MM.1S (cell line): ENCODE measurements at regions not wholly inside any gene's neighbourhood (a gene's known extent, or its start where the extent isn't known, plus 50 kb on each side); places are given as distances from the start of the nearest gene placed in this dataset.

ENCODE experiments used
- DNase-seq: peaks from one replicate; pipeline ENCODE4 v3.0.0-alpha.2; 2015
- H2AFZ ChIP-seq: fragments of 300-600 bp; sonication (generic); 2 replicates; pipeline ENCODE4 v1.6.0; 2016; ENCODE audit warnings: antibody characterized with exemption, low read length
- H3F3A ChIP-seq: fragments of 300-600 bp; sonication (generic); 2 replicates; pipeline ENCODE4 v1.6.1; 2016; ENCODE audit warnings: mild to moderate bottlenecking, antibody characterized with exemption, low read length, moderate library complexity, mixed read lengths; ENCODE audit not compliant: insufficient read depth
- H3K27ac ChIP-seq: fragments of 300-600 bp; sonication (generic); 2 replicates; pipeline ENCODE4 v1.5.1; 2016; ENCODE audit warnings: mild to moderate bottlenecking, low read length
- H3K27me3 ChIP-seq: fragments of 300-600 bp; sonication (generic); replicated peaks from 2 replicates; pipeline ENCODE4 v1.6.0; 2016; ENCODE audit warnings: low read length; ENCODE audit not compliant: insufficient read depth
- H3K36me3 ChIP-seq: fragments of 300-600 bp; sonication (generic); replicated peaks from 2 replicates; pipeline ENCODE4 v1.6.1; 2016; ENCODE audit warnings: mild to moderate bottlenecking, low read length, mixed read lengths; ENCODE audit not compliant: insufficient read depth
- H3K4me1 ChIP-seq: fragments of 300-600 bp; sonication (generic); 2 replicates; pipeline ENCODE4 v1.6.1; 2016; ENCODE audit warnings: low read length, mixed read lengths
- H3K4me2 ChIP-seq: fragments of 300-600 bp; sonication (generic); 2 replicates; pipeline ENCODE4 v1.6.0; 2016; ENCODE audit warnings: low read depth, low read length
- H3K4me3 ChIP-seq: fragments of 300-600 bp; sonication (generic); 2 replicates; pipeline ENCODE4 v1.5.1; 2016; ENCODE audit warnings: low read length, mixed read lengths
- H3K79me2 ChIP-seq: fragments of 300-600 bp; sonication (generic); 2 replicates; pipeline ENCODE4 v1.6.1; 2016; ENCODE audit warnings: mixed run types, low read length, mixed read lengths
- H3K9ac ChIP-seq: fragments of 300-600 bp; sonication (generic); 2 replicates; pipeline ENCODE4 v1.6.1; 2016; ENCODE audit warnings: low read length, mixed read lengths
- H3K9me2 ChIP-seq: fragments of 300-600 bp; sonication (generic); replicated peaks from 2 replicates; pipeline ENCODE4 v1.6.1; 2016; ENCODE audit warnings: mild to moderate bottlenecking, low read length, mixed read lengths; ENCODE audit not compliant: insufficient read depth
- H3K9me3 ChIP-seq: fragments of 300-600 bp; sonication (generic); replicated peaks from 2 replicates; pipeline ENCODE4 v1.6.1; 2016; ENCODE audit warnings: mild to moderate bottlenecking, low read length, mixed read lengths; ENCODE audit not compliant: insufficient read depth
- H4K20me1 ChIP-seq: fragments of 300-600 bp; sonication (generic); 2 replicates; pipeline ENCODE4 v1.6.1; 2016; ENCODE audit warnings: mild to moderate bottlenecking, low read length, moderate library complexity, mixed read lengths; ENCODE audit not compliant: insufficient read depth
- CTCF ChIP-seq: fragments of 300-600 bp; sonication (generic); IDR thresholded peaks from 2 replicates; pipeline ENCODE4 v1.5.1; 2016; ENCODE audit warnings: antibody characterized with exemption, low read length, mixed read lengths
- EZH2 ChIP-seq: fragments of 300-600 bp; sonication (generic); optimal IDR thresholded peaks from 2 replicates; pipeline ENCODE3; 2017; ENCODE audit warnings: low read depth, mild to moderate bottlenecking, antibody characterized with exemption, low read length, mixed read lengths
- EZH2phosphoT487 ChIP-seq: fragments of 300-600 bp; sonication (generic); IDR thresholded peaks from 2 replicates; pipeline ENCODE4 v1.6.1; 2018; ENCODE audit warnings: antibody characterized with exemption, low read length

GRCh38 chr20:43287637-43288036 is 97.9 kb upstream of the PTPRT start:
- no peak for TF ChIP-seq EZH2
- no peak for TF ChIP-seq CTCF
- TF ChIP-seq EZH2phosphoT487 = no peak
- H3F3A ChIP-seq = no peaks in the 10 kb centered on the region
- no peak overlapping the region for H2AFZ ChIP-seq
- H4K20me1 ChIP-seq = no peaks in the 10 kb centered on the region
- no peaks in the 10 kb centered on the region for H3K36me3 ChIP-seq
- H3K4me1 ChIP-seq = no peaks in the 10 kb centered on the region
- no peaks in the 10 kb centered on the region for H3K9me2 ChIP-seq
- DNase-seq = no peak
- no peaks in the 10 kb centered on the region for H3K27me3 ChIP-seq
- H3K9ac ChIP-seq = no peak overlapping the region
- H3K9me3 ChIP-seq = no peaks in the 10 kb centered on the region
- no peaks in the 10 kb centered on the region for H3K79me2 ChIP-seq
- H3K4me2 ChIP-seq = no peak overlapping the region
- H3K4me3 ChIP-seq = no peak overlapping the region
- no peak overlapping the region for H3K27ac ChIP-seq

GRCh38 chr20:43285170-43285569 is 95.5 kb upstream of the PTPRT start:
- TF ChIP-seq EZH2 (no peak), EZH2phosphoT487 (no peak), CTCF (no peak)
- Histone ChIP-seq H3K9me3 (no peaks in the 10 kb centered on the region), H3K4me1 (no peaks in the 10 kb centered on the region), H4K20me1 (no peaks in the 10 kb centered on the region), H3K4me2 (no peak overlapping the region), H3K79me2 (no peaks in the 10 kb centered on the region), H2AFZ (no peak overlapping the region), H3K27ac (no peak overlapping the region), H3K27me3 (no peaks in the 10 kb centered on the region), H3K36me3 (no peaks in the 10 kb centered on the region), H3F3A (no peaks in the 10 kb centered on the region), H3K9me2 (no peaks in the 10 kb centered on the region), H3K4me3 (no peak overlapping the region), H3K9ac (no peak overlapping the region)
- no peak for DNase-seq

GRCh38 chr20:43284486-43284885 is 94.8 kb upstream of the PTPRT start:
- Histone ChIP-seq H4K20me1 (no peaks in the 10 kb centered on the region), H3K27me3 (no peaks in the 10 kb centered on the region), H3K9me3 (no peaks in the 10 kb centered on the region), H3K9ac (no peak overlapping the region), H3K9me2 (no peaks in the 10 kb centered on the region), H3F3A (no peaks in the 10 kb centered on the region), H3K36me3 (no peaks in the 10 kb centered on the region), H3K4me2 (no peak overlapping the region), H3K27ac (no peak overlapping the region), H3K79me2 (no peaks in the 10 kb centered on the region), H3K4me1 (no peaks in the 10 kb centered on the region), H2AFZ (no peak overlapping the region), H3K4me3 (no peak overlapping the region)
- TF ChIP-seq CTCF (no peak), EZH2phosphoT487 (no peak), EZH2 (no peak)
- DNase-seq = no peak
